AG04449 (cell line): ENCODE measurements at regions not wholly inside any gene's neighbourhood (a gene's known extent, or its start where the extent isn't known, plus 50 kb on each side); places are given as distances from the start of the nearest gene placed in this dataset.
"Not testable (repeated sequence)": the region's sequence is repeated elsewhere in the genome, so short reads cannot be mapped to it uniquely, and the experiment has no call there.

Source experiments
- CTCF ChIA-PET: fragments of 350-600 bp; formaldehyde crosslinking; extraction: SDS; loops from one replicate; lab custom pipeline; 2021; ENCODE audit warnings: antibody characterized with exemption; lab: Yijun Ruan, JAX
- POLR2A ChIA-PET: fragments of 400-600, 350-600 bp; formaldehyde crosslinking; extraction: SDS; loops from one replicate; lab custom pipeline; 2020; ENCODE audit warnings: antibody characterized with exemption, inconsistent platforms; lab: Yijun Ruan, JAX
- DNase-seq: peaks from one replicate; pipeline ENCODE4 v3.0.0-alpha.2; 2010; ENCODE audit warnings: low read depth, low spot score
- H3K4me3 ChIP-seq: 2 replicates; pipeline ENCODE4 v1.5.1; 2011; ENCODE audit warnings: low read depth, mild to moderate bottlenecking, control low read depth, low read length
- TF ChIP-seq, protein P1 (sequence below): IDR thresholded peaks from one replicate; pipeline ENCODE4 v1.5.1; 2011; ENCODE audit warnings: mild to moderate bottlenecking, moderate library complexity, low read length, control low read depth, inconsistent platforms; ENCODE audit not compliant: insufficient read depth; ENCODE audit errors: missing control alignments

DNA sequence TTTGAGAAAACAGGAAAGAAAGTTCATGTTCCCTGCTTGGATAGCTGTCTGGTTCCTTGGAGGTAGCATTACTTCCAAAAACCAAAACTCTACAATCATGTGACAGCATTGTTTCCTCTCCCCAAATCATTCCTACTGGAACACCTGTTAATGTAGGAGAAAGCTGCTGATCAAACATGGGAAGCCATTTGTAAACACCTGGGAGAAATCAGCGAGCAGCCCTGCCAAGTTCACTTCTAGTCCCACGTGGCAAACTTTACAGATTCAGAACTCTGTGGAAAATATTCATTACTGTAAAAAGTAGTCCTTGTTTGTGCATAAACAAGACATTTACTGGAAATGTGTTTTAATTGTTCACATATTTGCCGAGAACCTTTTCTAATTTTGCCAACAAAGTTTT lies 275.5 kb upstream of the AZI2 start:
- H3K4me3 ChIP-seq, result no peak overlapping the region
- TF ChIP-seq, protein P1, sequence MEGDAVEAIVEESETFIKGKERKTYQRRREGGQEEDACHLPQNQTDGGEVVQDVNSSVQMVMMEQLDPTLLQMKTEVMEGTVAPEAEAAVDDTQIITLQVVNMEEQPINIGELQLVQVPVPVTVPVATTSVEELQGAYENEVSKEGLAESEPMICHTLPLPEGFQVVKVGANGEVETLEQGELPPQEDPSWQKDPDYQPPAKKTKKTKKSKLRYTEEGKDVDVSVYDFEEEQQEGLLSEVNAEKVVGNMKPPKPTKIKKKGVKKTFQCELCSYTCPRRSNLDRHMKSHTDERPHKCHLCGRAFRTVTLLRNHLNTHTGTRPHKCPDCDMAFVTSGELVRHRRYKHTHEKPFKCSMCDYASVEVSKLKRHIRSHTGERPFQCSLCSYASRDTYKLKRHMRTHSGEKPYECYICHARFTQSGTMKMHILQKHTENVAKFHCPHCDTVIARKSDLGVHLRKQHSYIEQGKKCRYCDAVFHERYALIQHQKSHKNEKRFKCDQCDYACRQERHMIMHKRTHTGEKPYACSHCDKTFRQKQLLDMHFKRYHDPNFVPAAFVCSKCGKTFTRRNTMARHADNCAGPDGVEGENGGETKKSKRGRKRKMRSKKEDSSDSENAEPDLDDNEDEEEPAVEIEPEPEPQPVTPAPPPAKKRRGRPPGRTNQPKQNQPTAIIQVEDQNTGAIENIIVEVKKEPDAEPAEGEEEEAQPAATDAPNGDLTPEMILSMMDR, result no peak
- POLR2A ChIA-PET, result no interaction called here
- CTCF ChIA-PET, result no interaction called here
- no peak for DNase-seq

DNA sequence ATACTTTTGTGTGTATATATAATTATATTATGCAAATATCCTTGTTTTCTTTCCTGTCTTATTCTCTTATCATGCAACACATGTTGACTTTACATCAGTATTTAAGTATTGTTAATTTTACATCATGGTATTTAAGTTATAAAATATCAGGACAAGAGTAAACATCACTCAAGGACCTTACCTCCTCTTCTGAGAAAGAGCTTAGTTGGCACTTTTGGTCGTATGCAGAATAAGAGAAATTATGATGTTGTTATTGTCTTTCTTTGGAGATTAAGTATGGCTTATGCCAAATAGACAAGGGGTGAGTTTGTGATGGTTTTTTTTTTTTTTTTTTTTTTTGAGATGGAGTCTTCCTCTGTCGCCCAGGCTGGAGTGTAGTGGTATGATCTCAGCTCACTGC lies 279.2 kb upstream of the AZI2 start:
- DNase-seq, POLR2A ChIA-PET, CTCF ChIA-PET, H3K4me3 ChIP-seq: not testable (repeated sequence)

DNA sequence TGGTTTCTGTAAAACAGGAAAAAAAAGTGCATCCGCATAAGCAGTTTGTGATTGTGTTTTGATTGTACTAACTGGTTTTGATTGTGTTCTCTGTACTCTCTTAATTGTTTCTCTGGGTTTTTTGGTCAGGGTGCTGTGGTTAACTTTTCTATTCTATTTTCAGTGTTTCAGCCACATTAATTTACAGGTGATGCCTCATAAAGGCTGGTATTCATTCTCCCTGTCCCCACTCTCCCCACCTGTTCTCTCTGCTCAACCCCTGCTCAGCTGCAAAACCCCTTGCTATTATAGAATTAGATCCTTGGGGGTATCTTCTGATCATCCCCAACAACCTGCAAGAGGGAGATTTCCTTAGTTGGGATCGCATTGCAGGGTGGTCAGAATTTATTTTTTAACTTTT lies 285.4 kb upstream of the AZI2 start:
- no peak overlapping the region for H3K4me3 ChIP-seq
- POLR2A ChIA-PET, result no interaction called here
- CTCF ChIA-PET, result no interaction called here
- TF ChIP-seq, protein P1, result no peak
- DNase-seq, result no peak

DNA sequence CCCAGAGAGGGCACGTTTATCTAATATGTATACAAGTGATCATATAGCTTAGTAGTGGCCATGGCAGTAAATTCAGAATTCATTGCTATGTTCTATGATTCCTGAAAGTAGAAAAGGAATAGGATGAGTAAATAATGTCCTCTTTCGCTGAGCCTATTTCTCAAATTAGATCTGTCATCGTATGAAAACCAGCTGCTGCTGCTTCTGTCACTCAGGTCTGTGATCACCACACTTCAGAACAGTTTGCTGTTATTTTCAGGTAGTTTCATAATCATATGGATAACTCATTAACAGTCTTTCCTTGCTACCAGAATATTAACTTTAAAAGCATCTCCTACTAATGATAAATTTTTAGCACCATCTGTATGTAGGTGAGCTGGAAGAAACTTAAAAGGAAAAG lies 289.1 kb upstream of the AZI2 start:
- TF ChIP-seq, protein P1, result no peak
- DNase-seq, result no peak
- H3K4me3 ChIP-seq, result no peak overlapping the region
- POLR2A ChIA-PET, result no interaction called here
- CTCF ChIA-PET, result interaction anchor here (0.8 kb wide), 1 partner anchor 30 kb away, joined by 4 read pairs; no protein-coding TSS in a partner anchor

DNA sequence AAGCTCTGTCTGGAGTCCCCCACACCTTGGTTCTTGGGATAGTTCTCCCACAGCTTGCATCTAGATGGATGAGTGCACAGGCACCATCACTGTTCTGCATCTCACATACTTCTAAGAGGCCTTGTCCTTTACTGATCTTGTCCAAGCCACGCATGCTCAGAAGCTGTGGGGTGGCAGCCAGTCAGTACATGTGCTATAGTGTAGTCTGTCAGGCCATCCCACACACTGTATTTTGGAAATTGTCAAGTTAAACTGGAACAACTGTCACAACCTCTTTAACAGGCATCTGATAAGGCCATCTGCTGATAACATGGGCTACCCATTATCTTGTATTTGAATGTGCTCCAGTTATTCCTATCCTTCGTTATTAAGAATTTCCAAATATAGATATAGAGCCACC lies 296.5 kb upstream of the AZI2 start:
- POLR2A ChIA-PET, result no interaction called here

DNA sequence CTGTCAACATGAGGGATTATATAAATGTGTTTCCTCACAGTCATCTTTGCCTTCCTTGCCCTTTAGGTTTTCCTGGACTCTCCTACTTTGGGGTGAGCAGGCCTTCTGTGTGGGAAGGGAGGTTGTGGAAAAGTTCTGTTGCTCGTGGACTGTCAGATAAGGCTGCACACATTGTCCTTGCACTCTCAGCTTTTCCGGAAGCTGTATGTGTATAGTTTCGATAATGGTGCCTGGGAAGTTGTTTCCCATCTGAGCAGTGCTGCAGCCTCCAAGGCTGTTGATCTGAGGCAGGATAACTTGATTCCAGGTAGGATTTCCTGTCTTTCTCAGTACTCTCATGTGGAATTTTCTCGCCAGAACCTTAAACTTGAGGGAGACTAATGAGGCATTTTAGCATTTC lies 297.8 kb upstream of the AZI2 start:
- no peak overlapping the region for H3K4me3 ChIP-seq
- no peak for DNase-seq
- TF ChIP-seq, protein P1, result no peak
- ChIA-PET CTCF (interaction anchor here (1.3 kb wide), 1 partner anchor 22 kb away, joined by 7 read pairs; no protein-coding TSS in a partner anchor), POLR2A (no interaction called here)

More for the DNA sequence above, 296.5 kb upstream of the AZI2 start:
- CTCF ChIA-PET, result no interaction called here
- DNase-seq, result no peak
- no peak overlapping the region for H3K4me3 ChIP-seq
- TF ChIP-seq, protein P1, result no peak

DNA sequence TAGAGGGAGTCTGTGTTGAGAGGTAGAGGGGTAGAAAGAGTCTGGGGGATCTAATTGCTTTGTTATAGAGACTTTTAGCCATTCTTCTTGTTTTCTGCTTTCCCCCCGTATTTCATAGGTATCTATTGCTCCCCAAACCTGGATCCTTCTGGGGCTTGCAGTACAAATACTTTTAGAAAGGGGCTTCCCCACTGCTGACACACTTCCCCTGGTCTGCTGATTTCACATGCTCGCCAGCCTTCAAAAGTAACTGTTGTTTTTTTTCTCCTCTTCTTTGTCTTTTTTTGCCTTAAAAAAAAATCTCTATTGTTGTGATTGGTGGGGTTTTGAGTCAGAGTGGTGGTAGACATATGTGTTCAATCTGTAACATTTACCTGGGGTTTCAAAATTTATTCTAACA lies 300.6 kb upstream of the AZI2 start:
- ChIA-PET POLR2A (no interaction called here), CTCF (interaction anchor here (4.3 kb wide), 1 partner anchor 19 kb away, joined by 19 read pairs; no protein-coding TSS in a partner anchor)
- H3K4me3 ChIP-seq, result no peak overlapping the region
- TF ChIP-seq, protein P1, result no peak
- DNase-seq, result no peak
